Prostate gland (tissue), 2 donors: ENCODE measurements at regions not wholly inside any gene's neighbourhood (a gene's known extent, or its start where the extent isn't known, plus 50 kb on each side); places are given as distances from the start of the nearest gene placed in this dataset.

Source experiments
- DNase-seq: peaks from one replicate; pipeline ENCODE4 v3.0.0-alpha.2; 2019; ENCODE audit warnings: low spot score
- H3K27ac ChIP-seq, 2 donors: fragments of 200-600 bp; sonication (generic); 2 replicates each; pipeline ENCODE4 v1.5.1; 2017 to 2019
- H3K27me3 ChIP-seq: fragments of 200-600 bp; sonication (generic); replicated peaks from 2 replicates; pipeline ENCODE4 v1.5.1; 2019; ENCODE audit not compliant: insufficient read depth
- H3K36me3 ChIP-seq, 2 donors: fragments of 200-600 bp; sonication (generic); 1 replicate in 1 of 2; 2 replicates in 1 of 2; pipeline versions ENCODE4 v1.5.1 to v1.8.1; 2017 to 2019
- H3K4me1 ChIP-seq: fragments of 200-600 bp; sonication (generic); replicated peaks from 2 replicates; pipeline ENCODE4 v1.5.1; 2019
- H3K4me3 ChIP-seq, 2 donors: fragments of 200-600 bp; sonication (generic); 2 replicates each; pipeline ENCODE4 v1.5.1; 2017 to 2019
- H3K9me3 ChIP-seq: fragments of 200-600 bp; sonication (generic); 2 replicates; pipeline ENCODE4 v1.5.1; 2017
- POLR2A ChIP-seq: fragments of 450-650 bp; IDR thresholded peaks from one replicate; pipeline ENCODE4 v1.6.1; 2016; ENCODE audit warnings: antibody characterized with exemption, mild to moderate bottlenecking
- POLR2AphosphoS5 ChIP-seq: sonication (generic); formaldehyde crosslinking; IDR thresholded peaks from one replicate; pipeline ENCODE4 v1.6.1; 2017; ENCODE audit warnings: antibody characterized with exemption
- WGBS: methylation state at CpG from one replicate; pipeline ENCODE4 v1.1.5; 2018; 5-methylcytosine and 5-hydroxymethylcytosine counted together
- intact Hi-C: fragments of 100-400 bp; cut with DNase I; formaldehyde crosslinking; loops from one replicate; pipeline ENCODE4 v1.14.2; 2022
- TF ChIP-seq, protein P1 (sequence below), 4 experiments: fragments of 200-600 bp in 2 of 4; fragments of 450-650 bp in 2 of 4; sonication (generic) in 2 of 4; IDR thresholded peaks; 1 replicate in 3 of 4; 2 replicates in 1 of 4; pipeline ENCODE4 v1.5.1; 2016 to 2019; ENCODE audit warnings: antibody characterized with exemption in 4 of 4, mild to moderate bottlenecking in 2 of 4, moderate library complexity in 2 of 4

GRCh38 chr1:30183895-30184294, 539.5 kb downstream of the MATN1 start:
- H3K27me3 ChIP-seq, result no peaks in the 10 kb centered on the region
- 75% methylated on average over 5 of the region's 5 CpGs for WGBS
- H3K27ac ChIP-seq, result no peak overlapping the region
- no peak overlapping the region for H3K4me3 ChIP-seq
- no peaks in the 10 kb centered on the region for H3K36me3 ChIP-seq
- no peak for DNase-seq
- no peaks in the 10 kb centered on the region for H3K4me1 ChIP-seq
- TF ChIP-seq, protein P1, sequence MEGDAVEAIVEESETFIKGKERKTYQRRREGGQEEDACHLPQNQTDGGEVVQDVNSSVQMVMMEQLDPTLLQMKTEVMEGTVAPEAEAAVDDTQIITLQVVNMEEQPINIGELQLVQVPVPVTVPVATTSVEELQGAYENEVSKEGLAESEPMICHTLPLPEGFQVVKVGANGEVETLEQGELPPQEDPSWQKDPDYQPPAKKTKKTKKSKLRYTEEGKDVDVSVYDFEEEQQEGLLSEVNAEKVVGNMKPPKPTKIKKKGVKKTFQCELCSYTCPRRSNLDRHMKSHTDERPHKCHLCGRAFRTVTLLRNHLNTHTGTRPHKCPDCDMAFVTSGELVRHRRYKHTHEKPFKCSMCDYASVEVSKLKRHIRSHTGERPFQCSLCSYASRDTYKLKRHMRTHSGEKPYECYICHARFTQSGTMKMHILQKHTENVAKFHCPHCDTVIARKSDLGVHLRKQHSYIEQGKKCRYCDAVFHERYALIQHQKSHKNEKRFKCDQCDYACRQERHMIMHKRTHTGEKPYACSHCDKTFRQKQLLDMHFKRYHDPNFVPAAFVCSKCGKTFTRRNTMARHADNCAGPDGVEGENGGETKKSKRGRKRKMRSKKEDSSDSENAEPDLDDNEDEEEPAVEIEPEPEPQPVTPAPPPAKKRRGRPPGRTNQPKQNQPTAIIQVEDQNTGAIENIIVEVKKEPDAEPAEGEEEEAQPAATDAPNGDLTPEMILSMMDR (IDR thresholded peaks at IDR 0.05), result no peak
- no peak for TF ChIP-seq POLR2AphosphoS5
- intact Hi-C loops, result no loop called here
- H3K9me3 ChIP-seq, result no peaks in the 10 kb centered on the region

GRCh38 chr1:30183006-30183405, 540.4 kb downstream of the MATN1 start:
- 66% methylated on average over 4 of the region's 4 CpGs for WGBS
- no peaks in the 10 kb centered on the region for H3K9me3 ChIP-seq
- no peak overlapping the region for H3K4me3 ChIP-seq
- intact Hi-C loops, result no loop called here
- DNase-seq, result no peak
- no peaks in the 10 kb centered on the region for H3K36me3 ChIP-seq
- H3K27ac ChIP-seq, result no peak overlapping the region
- TF ChIP-seq POLR2A (no peak), POLR2AphosphoS5 (no peak)
- TF ChIP-seq, protein P1 (IDR thresholded peaks at IDR 0.05), result no peak
- H3K4me1 ChIP-seq, result no peaks in the 10 kb centered on the region
- no peaks in the 10 kb centered on the region for H3K27me3 ChIP-seq

DNA sequence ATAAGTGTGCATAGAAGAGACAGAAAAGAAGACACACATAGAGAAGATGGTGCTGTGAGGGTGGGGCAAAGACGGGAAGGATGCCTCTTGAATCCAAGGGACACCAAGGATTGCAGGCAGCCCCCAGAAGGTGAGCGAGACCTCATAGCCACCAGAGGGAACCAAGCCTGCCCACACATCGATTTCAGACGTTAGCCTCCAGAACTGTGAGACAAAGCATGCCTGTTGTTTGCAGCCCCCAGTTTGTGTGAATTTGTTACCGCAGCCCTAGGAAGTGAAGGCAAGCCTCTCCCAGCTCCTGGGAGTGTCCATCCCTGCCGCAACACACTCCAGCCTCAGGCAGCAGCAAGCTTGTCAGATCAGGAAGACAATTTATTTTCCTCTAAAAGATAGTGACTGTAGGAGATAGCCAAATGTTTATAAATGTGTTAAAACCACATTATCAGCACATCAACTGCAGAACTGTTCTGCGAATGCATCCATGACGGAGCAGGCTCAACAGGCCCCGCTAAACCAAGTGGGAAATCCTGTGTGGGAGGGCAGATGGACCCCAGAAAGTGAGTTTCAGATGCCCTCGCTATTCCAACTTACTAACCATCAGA, 543.3 kb downstream of the MATN1 start:
- DNase-seq, result no peak
- no peak for TF ChIP-seq POLR2A
- no peak for TF ChIP-seq POLR2AphosphoS5
- TF ChIP-seq, protein P1 (IDR thresholded peaks at IDR 0.05), result no peak
- H3K27me3 ChIP-seq, result no peaks in the 10 kb centered on the region
- 40% methylated on average over 10 of the region's 10 CpGs for whole genome bisulfite sequencing
- intact Hi-C loops, result no loop called here
- H3K4me1 ChIP-seq, result no peaks in the 10 kb centered on the region
- H3K9me3 ChIP-seq, result no peaks in the 10 kb centered on the region
- no peaks in the 10 kb centered on the region for H3K36me3 ChIP-seq
- H3K27ac ChIP-seq, result no peak overlapping the region
- H3K4me3 ChIP-seq, result no peak overlapping the region

- Histone ChIP-seq H3K4me3 (no peak overlapping the region), H3K9me3 (no peaks in the 10 kb centered on the region), H3K4me1 (no peaks in the 10 kb centered on the region), H3K27ac (no peak overlapping the region), H3K27me3 (no peaks in the 10 kb centered on the region), H3K36me3 (no peaks in the 10 kb centered on the region)
- WGBS, result 38% methylated on average over 1 of the region's 1 CpG
- DNase-seq, result no peak
- intact Hi-C loops, result no loop called here
- no peak for TF ChIP-seq POLR2A
- TF ChIP-seq, protein P1 (IDR thresholded peaks at IDR 0.05), result no peak
- no peak for TF ChIP-seq POLR2AphosphoS5
Observed at GRCh38 chr1:30176477-30176876, 546.9 kb downstream of the MATN1 start.

DNA sequence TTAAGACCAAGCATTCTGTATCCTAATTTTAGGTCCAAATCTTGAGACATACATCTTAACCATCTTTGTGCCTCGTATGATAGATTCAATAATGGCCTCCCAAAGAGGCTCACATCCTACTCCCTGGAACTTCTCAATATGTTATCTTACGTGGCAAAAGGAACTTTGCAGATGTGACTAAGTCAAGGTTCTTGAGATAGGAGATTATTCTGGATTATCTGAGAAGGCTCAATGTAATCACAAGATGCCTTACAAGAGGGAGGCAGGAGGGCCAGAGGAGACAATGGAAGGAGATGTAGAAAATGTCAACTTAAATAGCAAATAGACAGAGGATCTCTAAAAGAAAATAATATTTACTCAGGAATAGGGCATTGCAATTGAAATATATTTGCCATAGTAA, 548.9 kb downstream of the MATN1 start:
- TF ChIP-seq, protein P1 (IDR thresholded peaks at IDR 0.05), result no peak
- TF ChIP-seq POLR2AphosphoS5 (no peak), POLR2A (no peak)
- no peaks in the 10 kb centered on the region for H3K4me1 ChIP-seq
- no peak for DNase-seq
- intact Hi-C loops, result no loop called here
- no peaks in the 10 kb centered on the region for H3K9me3 ChIP-seq
- no peak overlapping the region for H3K27ac ChIP-seq
- H3K36me3 ChIP-seq, result no peaks in the 10 kb centered on the region
- 93% methylated on average over 2 of the region's 2 CpGs for WGBS
- H3K27me3 ChIP-seq, result no peaks in the 10 kb centered on the region
- H3K4me3 ChIP-seq, result no peak overlapping the region
